Lower leg skin (tissue), 4 donors: ENCODE measurements at regions not wholly inside any gene's neighbourhood (a gene's known extent, or its start where the extent isn't known, plus 50 kb on each side); places are given as distances from the start of the nearest gene placed in this dataset.
"Not testable (repeated sequence)": the region's sequence is repeated elsewhere in the genome, so short reads cannot be mapped to it uniquely, and the experiment has no call there.

Source experiments
- DNase-seq, 2 donors: peaks; one replicate each; pipeline ENCODE4 v3.0.0-alpha.2; 2019; ENCODE audit warnings: low spot score in 2 of 2
- H3K4me3 ChIP-seq: fragments of 200-600 bp; sonication (generic); 2 replicates; pipeline ENCODE4 v1.5.1; 2017; ENCODE audit warnings: mild to moderate bottlenecking, low read depth; ENCODE audit not compliant: poor library complexity, severe bottlenecking
- POLR2A ChIP-seq, 2 donors: fragments of 450-650 bp; IDR thresholded peaks; one replicate each; pipeline ENCODE4 v1.6.1; 2016 to 2017; ENCODE audit warnings: antibody characterized with exemption in 2 of 2, mild to moderate bottlenecking in 1 of 2, moderate library complexity in 1 of 2
- WGBS, 2 donors: methylation state at CpG; one replicate each; pipeline ENCODE4 v1.1.5; 2018; 5-methylcytosine and 5-hydroxymethylcytosine counted together
- intact Hi-C: fragments of 100-400 bp; cut with DNase I; formaldehyde crosslinking; loops from one replicate; pipeline ENCODE4 v1.15.0; 2023; ENCODE audit warnings: low total_unique reads
- TF ChIP-seq, protein P1 (sequence below), 3 donors: fragments of 450-650 bp; IDR thresholded peaks; one replicate each; pipeline ENCODE4 v1.5.1; 2016; ENCODE audit warnings: antibody characterized with exemption in 3 of 3, mild to moderate bottlenecking in 3 of 3, moderate library complexity in 2 of 3

DNA sequence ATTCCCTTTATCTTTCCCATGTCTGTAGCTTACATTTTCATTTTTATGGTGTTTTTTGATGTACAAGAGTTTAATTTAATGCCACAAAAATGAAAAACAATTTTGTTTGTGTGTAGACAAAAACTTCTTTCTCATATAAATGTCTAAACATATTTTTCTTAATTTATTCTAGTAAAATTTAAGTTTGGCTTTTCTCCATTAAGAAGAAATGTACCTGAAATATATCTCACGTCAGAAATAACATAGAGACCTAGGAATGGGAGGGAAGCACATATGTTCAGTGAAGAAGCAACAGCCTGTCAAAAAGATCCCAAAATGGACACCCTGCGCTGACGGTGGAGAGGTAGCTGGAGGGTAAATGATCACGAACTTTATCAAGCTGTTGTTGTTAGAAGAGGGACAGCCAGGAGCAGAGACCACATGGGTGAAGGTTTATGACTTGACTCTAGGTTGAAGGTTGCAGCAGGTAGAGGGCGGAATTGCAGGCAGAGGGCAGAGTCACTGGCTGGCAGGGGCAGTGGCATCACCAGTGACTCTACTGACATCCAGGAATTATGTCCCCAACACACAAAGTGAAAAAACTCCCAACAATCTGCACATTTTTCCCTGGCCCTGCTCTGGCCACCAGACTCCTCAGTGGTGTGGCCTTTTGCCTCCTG is 225.9 kb upstream of the PRSS58 start:
- intact Hi-C loops: loop anchor here (10.0 kb wide), 1 partner anchor 301 kb away; no protein-coding TSS in a partner anchor
- DNase-seq: no peak
- H3K4me3 ChIP-seq: no peak overlapping the region
- 70 to 83% methylated on average over 5 of the region's 5 CpGs for WGBS, 2 donors
- TF ChIP-seq, protein P1, sequence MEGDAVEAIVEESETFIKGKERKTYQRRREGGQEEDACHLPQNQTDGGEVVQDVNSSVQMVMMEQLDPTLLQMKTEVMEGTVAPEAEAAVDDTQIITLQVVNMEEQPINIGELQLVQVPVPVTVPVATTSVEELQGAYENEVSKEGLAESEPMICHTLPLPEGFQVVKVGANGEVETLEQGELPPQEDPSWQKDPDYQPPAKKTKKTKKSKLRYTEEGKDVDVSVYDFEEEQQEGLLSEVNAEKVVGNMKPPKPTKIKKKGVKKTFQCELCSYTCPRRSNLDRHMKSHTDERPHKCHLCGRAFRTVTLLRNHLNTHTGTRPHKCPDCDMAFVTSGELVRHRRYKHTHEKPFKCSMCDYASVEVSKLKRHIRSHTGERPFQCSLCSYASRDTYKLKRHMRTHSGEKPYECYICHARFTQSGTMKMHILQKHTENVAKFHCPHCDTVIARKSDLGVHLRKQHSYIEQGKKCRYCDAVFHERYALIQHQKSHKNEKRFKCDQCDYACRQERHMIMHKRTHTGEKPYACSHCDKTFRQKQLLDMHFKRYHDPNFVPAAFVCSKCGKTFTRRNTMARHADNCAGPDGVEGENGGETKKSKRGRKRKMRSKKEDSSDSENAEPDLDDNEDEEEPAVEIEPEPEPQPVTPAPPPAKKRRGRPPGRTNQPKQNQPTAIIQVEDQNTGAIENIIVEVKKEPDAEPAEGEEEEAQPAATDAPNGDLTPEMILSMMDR (IDR thresholded peaks at IDR 0.05): no peak
- TF ChIP-seq POLR2A (IDR thresholded peaks at IDR 0.05): no peak

DNA sequence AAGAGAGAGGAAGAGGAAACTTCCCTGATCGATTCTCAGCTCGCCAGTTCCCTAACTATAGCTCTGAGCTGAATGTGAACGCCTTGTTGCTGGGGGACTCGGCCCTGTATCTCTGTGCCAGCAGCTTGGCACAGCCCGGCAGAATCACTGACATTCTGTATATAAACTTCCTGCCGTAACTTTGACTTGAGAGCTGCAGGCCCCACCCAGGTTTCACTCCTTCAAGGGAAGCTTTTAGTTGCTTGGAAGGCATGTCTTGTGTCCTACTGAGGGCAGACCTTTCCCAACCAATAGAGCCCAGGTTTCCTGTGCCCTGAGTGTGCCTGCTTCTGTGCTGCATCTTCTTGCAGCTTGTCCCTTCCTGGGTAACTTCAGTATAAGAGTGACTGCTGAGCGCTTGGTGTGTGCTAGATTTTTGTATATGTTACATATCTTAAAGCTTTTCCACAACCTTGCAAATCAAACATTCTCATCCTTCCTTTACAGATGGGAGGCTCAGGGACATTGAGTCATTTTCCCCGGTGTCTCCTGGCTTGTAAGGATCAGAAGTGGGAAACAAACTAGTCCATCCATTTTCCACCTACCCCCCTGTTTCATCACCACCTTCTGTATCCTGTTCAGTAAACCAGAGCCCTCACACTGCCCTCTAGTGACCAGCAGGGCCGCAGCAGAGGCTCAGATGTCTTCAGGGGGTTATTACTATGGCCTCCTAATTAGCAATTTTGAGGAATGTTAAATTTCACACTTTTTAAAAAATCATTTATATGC is 225.2 kb upstream of the PRSS58 start:
- H3K4me3 ChIP-seq: no peak overlapping the region
- TF ChIP-seq, protein P1 (IDR thresholded peaks at IDR 0.05): no peak
- TF ChIP-seq POLR2A (IDR thresholded peaks at IDR 0.05): no peak
- intact Hi-C loops: loop anchor here (10.0 kb wide), 1 partner anchor 302 kb away; no protein-coding TSS in a partner anchor
- WGBS, 2 donors: 38 to 41% methylated on average over 9 of the region's 9 CpGs
- no peak for DNase-seq

DNA sequence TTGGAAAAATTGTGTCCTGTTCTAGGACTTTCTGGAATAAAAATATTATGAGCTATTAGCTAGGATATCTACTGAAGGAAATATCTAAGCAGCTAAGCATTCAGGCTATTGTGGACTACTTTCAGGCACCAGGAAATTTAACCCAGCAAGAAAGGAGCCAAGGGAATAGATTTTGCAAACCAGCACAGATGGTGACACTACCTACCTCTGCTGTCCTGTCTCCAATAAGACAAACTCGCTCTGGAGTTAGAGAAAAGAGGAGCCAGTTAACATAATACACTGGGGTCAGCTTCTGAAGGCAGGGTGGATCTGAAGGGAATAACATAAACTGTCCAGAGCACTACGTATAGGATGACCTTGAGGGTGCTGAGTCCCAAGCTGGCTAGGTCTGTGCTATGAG is 223.7 kb upstream of the PRSS58 start:
- DNase-seq: no peak
- intact Hi-C loops: loop anchor here (10.0 kb wide), 1 partner anchor 303 kb away; no protein-coding TSS in a partner anchor
- 70 to 76% methylated on average over 2 of the region's 2 CpGs for WGBS, 2 donors
- H3K4me3 ChIP-seq: no peak overlapping the region
- TF ChIP-seq, protein P1 (IDR thresholded peaks at IDR 0.05): no peak
- TF ChIP-seq POLR2A (IDR thresholded peaks at IDR 0.05): no peak

DNA sequence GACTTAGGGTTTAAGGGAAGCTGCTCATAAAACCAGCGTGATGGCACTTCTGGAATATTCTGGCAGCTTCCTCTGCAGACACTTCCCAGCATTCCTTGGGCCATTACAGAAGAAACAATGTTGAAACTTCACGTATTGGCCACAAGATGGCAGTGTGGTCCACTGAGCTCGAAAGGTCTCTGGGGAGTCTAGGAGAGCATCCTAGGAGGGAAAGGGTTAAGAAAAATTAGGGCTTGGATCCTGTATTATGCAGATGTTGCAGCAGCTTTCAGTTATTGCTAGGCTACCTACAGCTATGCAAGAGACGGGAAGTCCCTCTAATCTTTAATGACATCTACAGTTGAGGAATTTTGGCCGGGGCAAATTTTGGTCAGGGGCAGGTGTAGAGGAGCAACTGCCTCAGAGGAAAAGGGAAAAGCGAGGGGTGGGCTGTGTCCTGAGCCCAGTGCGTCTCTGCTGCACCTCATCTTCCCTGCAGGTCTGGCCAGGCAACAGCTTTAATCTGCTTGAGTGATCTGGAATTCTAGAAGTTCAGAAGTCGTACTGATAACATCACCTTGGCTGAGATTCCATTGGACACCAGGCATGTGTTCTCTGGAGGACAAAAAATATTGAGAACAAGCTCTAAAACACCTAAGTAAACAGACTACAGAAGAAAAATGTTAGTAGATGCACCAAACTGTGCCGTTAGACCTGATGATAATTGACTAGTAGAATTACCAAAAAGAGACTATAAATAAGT is 220.8 kb upstream of the PRSS58 start:
- DNase-seq: no peak
- H3K4me3 ChIP-seq: no peak overlapping the region
- no peak for TF ChIP-seq POLR2A (IDR thresholded peaks at IDR 0.05)
- TF ChIP-seq, protein P1 (IDR thresholded peaks at IDR 0.05): no peak
- WGBS, 2 donors: 19% methylated on average over 9 of the region's 9 CpGs
- intact Hi-C loops: no loop called here

DNA sequence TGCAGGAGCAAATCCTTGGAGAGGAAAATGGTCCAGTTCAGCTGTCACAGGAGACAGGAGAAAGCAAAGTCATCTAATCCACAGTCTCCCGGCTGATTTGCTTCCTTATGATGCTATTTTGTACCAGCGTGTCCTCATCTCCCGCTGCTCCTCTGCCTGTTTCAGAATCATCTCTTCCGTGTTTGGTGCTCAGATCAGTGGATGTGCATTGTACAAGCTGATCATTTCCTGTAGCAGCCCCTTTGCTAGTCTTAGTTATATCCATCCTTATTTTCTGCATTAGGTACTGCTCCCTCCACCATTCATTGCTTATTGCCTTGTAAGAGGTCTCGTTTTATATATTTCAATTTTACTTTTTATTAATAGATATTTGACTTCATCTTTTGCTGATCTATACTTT is 219.9 kb upstream of the PRSS58 start:
- H3K4me3 ChIP-seq, intact Hi-C loops: not testable (repeated sequence)
- peak in 1 of 2 donors; percentile 46 for DNase-seq
- WGBS, 2 donors: 69 to 73% methylated on average over 5 of the region's 5 CpGs
